LNCAP (cell line): ENCODE measurements at regions not wholly inside any gene's neighbourhood (a gene's known extent, or its start where the extent isn't known, plus 50 kb on each side); places are given as distances from the start of the nearest gene placed in this dataset.

Experiments
- CTCF ChIP-seq: fragments of 450-650 bp; IDR thresholded peaks from 2 replicates; pipeline ENCODE4 v1.5.1; 2017; ENCODE audit warnings: mild to moderate bottlenecking

- TF ChIP-seq CTCF: no peak
These were observed 216.1 kb downstream of the TLE1 start for GRCh38 chr9:81473206-81473605.

- no peak for TF ChIP-seq CTCF
These were observed 216.6 kb downstream of the TLE1 start for GRCh38 chr9:81472701-81473100.

- TF ChIP-seq CTCF: no peak
These were observed 218.5 kb downstream of the TLE1 start for GRCh38 chr9:81470864-81471263.

GRCh38 chr9:81468084-81468595, 221.2 kb downstream of the TLE1 start:
- no peak for TF ChIP-seq CTCF

GRCh38 chr9:81466981-81467380, 222.4 kb downstream of the TLE1 start:
- no peak for TF ChIP-seq CTCF

GRCh38 chr9:81465468-81466011, 223.8 kb downstream of the TLE1 start:
- TF ChIP-seq CTCF: no peak

GRCh38 chr9:81462801-81463200, 226.5 kb downstream of the TLE1 start:
- TF ChIP-seq CTCF: no peak

GRCh38 chr9:81461196-81461595, 228.2 kb downstream of the TLE1 start:
- no peak for TF ChIP-seq CTCF
